NCI-H2171 treated with DMSO at 0.1 percent for 48 hours (cell line): ENCODE measurements at regions not wholly inside any gene's neighbourhood (a gene's known extent, or its start where the extent isn't known, plus 50 kb on each side); places are given as distances from the start of the nearest gene placed in this dataset.
"Not testable (repeated sequence)": the region's sequence is repeated elsewhere in the genome, so short reads cannot be mapped to it uniquely, and the experiment has no call there.

Source experiments
- DNase-seq: peaks from one replicate; lab custom pipeline; 2025; lab: John Stamatoyannopoulos, UW

DNA sequence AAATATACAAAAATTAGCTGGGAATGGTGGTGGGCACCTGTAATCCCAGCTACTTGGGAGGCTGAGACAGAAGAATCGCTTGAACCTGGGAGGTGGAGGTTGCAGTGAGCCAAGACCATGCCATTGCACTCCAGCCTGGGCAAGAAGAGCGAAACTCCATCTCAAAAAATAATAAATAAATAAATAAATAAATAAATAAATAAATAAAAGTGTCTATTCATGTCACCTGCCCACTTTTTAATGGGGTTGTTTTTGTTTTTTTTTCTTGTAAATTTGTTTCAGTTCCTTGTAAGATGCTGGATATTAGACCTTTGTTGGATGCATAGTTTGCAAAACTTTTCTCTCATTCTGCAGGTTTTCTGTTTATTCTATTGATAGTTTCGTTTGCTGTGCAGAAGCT is 71.9 kb upstream of the KCNAB1 start:
- not testable (repeated sequence) for DNase-seq

DNA sequence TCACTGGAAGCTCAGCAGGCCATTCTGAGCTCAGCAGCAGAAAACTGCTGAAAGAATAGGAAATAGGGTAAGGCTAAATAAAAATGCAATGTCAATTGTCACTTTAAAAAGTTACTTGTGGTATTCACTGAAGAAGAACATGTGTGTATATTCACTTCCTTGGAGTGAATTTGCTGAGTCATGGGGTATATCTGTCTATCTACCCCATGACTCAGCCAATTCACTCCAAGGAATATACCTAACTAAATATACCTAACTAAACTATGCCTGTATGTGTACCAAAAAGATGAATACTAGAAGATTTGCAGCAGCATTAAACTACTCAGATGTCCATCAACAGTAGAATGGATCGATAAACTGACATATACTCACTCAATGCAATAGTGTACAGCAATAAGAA is 69.5 kb upstream of the KCNAB1 start:
- DNase-seq: no peak

DNA sequence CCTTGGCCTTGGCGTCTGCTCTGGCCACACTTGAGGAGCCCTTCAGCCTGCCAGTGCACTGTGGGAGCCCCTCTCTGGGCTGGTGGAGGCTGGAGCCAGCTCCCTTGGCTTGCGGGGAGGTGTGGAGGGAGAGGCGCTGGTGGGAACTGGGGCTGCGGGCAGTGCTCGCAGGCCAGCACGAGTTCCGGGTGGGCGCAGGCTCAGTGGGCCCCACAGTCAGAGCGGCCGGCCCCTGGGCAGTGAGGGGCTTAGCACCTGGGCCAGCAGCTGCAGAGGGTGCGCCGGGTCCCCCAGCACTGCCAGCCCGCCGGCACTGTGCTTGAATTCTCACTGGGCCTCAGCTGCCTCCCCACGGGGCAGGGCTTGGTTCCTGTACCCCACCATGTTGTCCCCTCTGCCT is 68.7 kb upstream of the KCNAB1 start:
- DNase-seq: no peak

DNA sequence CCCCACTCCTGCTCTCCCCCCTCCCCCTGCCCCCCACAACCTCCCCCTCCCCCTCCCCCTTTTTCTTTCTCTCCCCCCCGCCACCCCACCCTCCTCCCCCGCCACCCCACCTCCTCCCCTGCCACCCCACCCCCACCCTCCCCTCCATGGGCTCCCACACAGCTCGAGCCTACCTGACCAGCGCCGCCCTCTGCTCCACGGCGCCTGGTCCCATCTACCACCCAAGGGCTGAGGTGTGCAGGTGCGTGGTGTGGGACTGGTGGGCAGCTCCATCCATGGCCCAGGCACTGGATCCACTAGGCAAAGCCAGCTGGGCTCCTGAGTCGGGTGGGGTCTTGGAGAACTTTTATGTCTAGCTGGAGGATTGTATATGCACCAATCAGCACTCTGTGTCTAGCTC is 68.3 kb upstream of the KCNAB1 start:
- DNase-seq: no peak

DNA sequence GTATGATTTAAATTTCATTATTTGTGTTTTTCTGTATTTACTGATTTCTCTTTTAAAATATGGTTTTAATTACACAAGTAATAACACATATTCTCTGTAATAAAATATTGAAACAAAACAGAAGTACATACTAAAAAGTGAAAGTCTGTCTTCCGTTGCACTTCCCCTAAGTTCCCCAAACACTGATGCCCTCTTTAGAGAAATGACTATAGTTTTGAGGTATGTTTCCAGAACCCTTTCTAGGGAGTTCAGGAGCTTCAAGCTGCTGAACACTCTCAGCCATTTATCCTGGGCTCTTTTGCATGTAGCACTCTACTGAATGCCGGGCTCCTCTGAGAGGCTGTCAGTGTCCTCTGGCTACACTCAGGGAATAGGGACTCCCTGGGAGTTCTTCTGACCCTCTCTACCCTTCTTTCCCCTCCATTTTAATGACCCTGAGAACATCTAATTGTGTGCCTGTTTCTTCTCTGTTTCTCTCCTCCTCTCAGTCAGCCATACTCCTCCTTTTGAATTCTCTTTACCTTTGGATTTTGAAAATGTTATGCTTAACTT is 60.4 kb upstream of the KCNAB1 start:
- DNase-seq: no peak

DNA sequence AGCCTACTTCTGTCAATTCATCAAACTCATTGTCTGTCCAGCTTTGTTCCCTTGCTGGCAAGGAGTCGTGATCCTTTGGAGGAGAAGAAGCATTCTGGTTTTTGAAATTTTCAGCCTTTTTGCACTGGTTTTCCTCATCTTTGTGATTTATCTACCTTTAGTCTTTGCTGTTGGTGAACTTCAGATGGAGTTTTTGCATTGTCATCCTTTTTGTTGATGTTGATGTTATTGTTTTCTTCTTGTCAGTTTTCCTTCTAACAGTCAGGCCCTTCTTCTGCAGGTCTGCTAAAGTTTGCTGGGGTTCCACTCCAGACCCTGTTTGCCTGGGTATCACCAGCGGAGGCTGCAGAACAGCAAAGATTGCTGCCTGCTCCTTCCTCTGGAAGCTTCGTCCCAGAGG is 52.2 kb upstream of the KCNAB1 start:
- DNase-seq: not testable (repeated sequence)

DNA sequence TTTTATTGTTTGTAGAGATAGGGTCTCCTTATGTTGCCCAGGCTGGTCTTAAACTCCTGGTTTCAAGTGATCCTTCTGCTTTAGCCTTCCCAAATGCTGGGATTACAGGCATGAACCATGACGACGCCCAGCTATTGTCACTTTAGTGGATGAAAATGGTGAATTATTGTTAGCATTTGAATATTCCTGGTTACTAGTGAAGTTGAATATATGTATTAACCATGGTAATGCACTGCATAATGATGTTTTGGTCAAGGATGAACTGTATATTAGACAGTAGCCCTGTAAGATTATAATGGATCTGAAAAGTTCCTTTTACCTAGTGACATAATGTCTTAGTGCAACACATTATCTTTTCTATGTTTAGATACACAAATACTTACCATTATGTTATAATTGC is 50.4 kb upstream of the KCNAB1 start:
- DNase-seq: no peak
